Erythroblast (primary cell): ENCODE measurements at regions not wholly inside any gene's neighbourhood (a gene's known extent, or its start where the extent isn't known, plus 50 kb on each side); places are given as distances from the start of the nearest gene placed in this dataset.

Experiments used
- GATA1 ChIP-seq: IDR thresholded peaks from 2 replicates; pipeline ENCODE4 v1.6.1; 2011; ENCODE audit warnings: low read depth, mild to moderate bottlenecking, control low read depth, low read length, moderate library complexity
- POLR2A ChIP-seq: IDR thresholded peaks from 2 replicates; pipeline ENCODE4 v1.6.1; 2011; ENCODE audit warnings: mild to moderate bottlenecking, low read length

- no peak for TF ChIP-seq POLR2A
- TF ChIP-seq GATA1 = no peak
Measured at GRCh38 chr7:83259064-83259463, 96.4 kb upstream of the PCLO start.
